ENCODE measurements at regions not wholly inside any gene's neighbourhood (a gene's known extent, or its start where the extent isn't known, plus 50 kb on each side); places are given as distances from the start of the nearest gene placed in this dataset.

- TF ChIP-seq CTCF (IDR thresholded peaks at IDR 0.05; ENCODE audit: low read length, missing control alignments), result no peak
- no peak overlapping the region for H3K4me3 ChIP-seq (replicated peaks; ENCODE audit: low read depth, low read length)
- no peak for DNase-seq (ENCODE audit: low read depth)
Observed at GRCh38 chr4:138561906-138562305, 319.8 kb upstream of the SLC7A11 start.

GRCh38 chr4:138561276-138561880 lies 319.2 kb upstream of the SLC7A11 start:
- H3K4me3 ChIP-seq (replicated peaks; ENCODE audit: low read depth, low read length), result no peak overlapping the region
- no peak for TF ChIP-seq CTCF (IDR thresholded peaks at IDR 0.05; ENCODE audit: low read length, missing control alignments)
- no peak for DNase-seq (ENCODE audit: low read depth)

- H3K4me3 ChIP-seq (replicated peaks; ENCODE audit: low read depth, low read length), result no peak overlapping the region
- TF ChIP-seq CTCF (IDR thresholded peaks at IDR 0.05; ENCODE audit: low read length, missing control alignments), result no peak
- DNase-seq (ENCODE audit: low read depth), result no peak
Observed at GRCh38 chr4:138560448-138560847, 318.3 kb upstream of the SLC7A11 start.

GRCh38 chr4:138558886-138559285 lies 316.7 kb upstream of the SLC7A11 start:
- H3K4me3 ChIP-seq (replicated peaks; ENCODE audit: low read depth, low read length), result no peak overlapping the region
- no peak for TF ChIP-seq CTCF (IDR thresholded peaks at IDR 0.05; ENCODE audit: low read length, missing control alignments)
- no peak for DNase-seq (ENCODE audit: low read depth)

GRCh38 chr4:138555584-138555983 lies 313.4 kb upstream of the SLC7A11 start:
- peak; percentile 53 for DNase-seq (ENCODE audit: low read depth)
- TF ChIP-seq CTCF (IDR thresholded peaks at IDR 0.05; ENCODE audit: low read length, missing control alignments), result peak; percentile 45
- no peak overlapping the region for H3K4me3 ChIP-seq (replicated peaks; ENCODE audit: low read depth, low read length)

- no peak for DNase-seq (ENCODE audit: low read depth)
- TF ChIP-seq CTCF (IDR thresholded peaks at IDR 0.05; ENCODE audit: low read length, missing control alignments), result no peak
Observed at GRCh38 chr4:138555108-138555507, 313.0 kb upstream of the SLC7A11 start.

More at GRCh38 chr4:138555108-138555507, 313.0 kb upstream of the SLC7A11 start:
- H3K4me3 ChIP-seq (replicated peaks; ENCODE audit: low read depth, low read length), result no peak overlapping the region

All from fibroblast of pulmonary artery (primary cell).